ENCODE measurements at regions not wholly inside any gene's neighbourhood (a gene's known extent, or its start where the extent isn't known, plus 50 kb on each side); places are given as distances from the start of the nearest gene placed in this dataset.

- no peaks in the 10 kb centered on the region for H3K4me1 Mint-ChIP-seq (ENCODE audit: low read depth)
- no peak overlapping the region for H3K4me3 Mint-ChIP-seq
- intact Hi-C loops (cut with micrococcal nuclease): no loop called here
- POLR2A ChIA-PET: interaction anchor here (0.6 kb wide), 1 partner anchor 446 kb away, joined by 3 read pairs; no protein-coding TSS in a partner anchor
- H3K9me3 Mint-ChIP-seq: peaks cover 2% of the 10 kb centered on the region
- peaks cover 4% of the 10 kb centered on the region for H3K27me3 Mint-ChIP-seq
- CTCF ChIA-PET: no interaction called here
- no peaks in the 10 kb centered on the region for H3K36me3 Mint-ChIP-seq (ENCODE audit: low read depth)
- ATAC-seq (no peak), DNase-seq (no peak)
- no peak for TF ChIP-seq CTCF (IDR thresholded peaks at IDR 0.05)
- H3K27ac Mint-ChIP-seq: no peak overlapping the region
Observed at GRCh38 chr5:61245486-61245885, 83.2 kb upstream of the SMIM15 start.

GRCh38 chr5:61245936-61246335 lies 83.7 kb upstream of the SMIM15 start:
- ATAC-seq (no peak), DNase-seq (no peak)
- H3K4me3 Mint-ChIP-seq: no peak overlapping the region
- peaks cover 2% of the 10 kb centered on the region for H3K9me3 Mint-ChIP-seq
- no peak overlapping the region for H3K27ac Mint-ChIP-seq
- TF ChIP-seq CTCF (IDR thresholded peaks at IDR 0.05): no peak
- ChIA-PET CTCF (no interaction called here), POLR2A (no interaction called here)
- intact Hi-C loops (cut with micrococcal nuclease): no loop called here
- H3K36me3 Mint-ChIP-seq (ENCODE audit: low read depth): no peaks in the 10 kb centered on the region
- peaks cover 4% of the 10 kb centered on the region for H3K27me3 Mint-ChIP-seq
- H3K4me1 Mint-ChIP-seq (ENCODE audit: low read depth): no peaks in the 10 kb centered on the region

GRCh38 chr5:61246768-61247307 lies 84.6 kb upstream of the SMIM15 start:
- no peaks in the 10 kb centered on the region for H3K36me3 Mint-ChIP-seq (ENCODE audit: low read depth)
- TF ChIP-seq CTCF (IDR thresholded peaks at IDR 0.05): no peak
- H3K27me3 Mint-ChIP-seq: no peaks in the 10 kb centered on the region
- DNase-seq (no peak), ATAC-seq (no peak)
- no peak overlapping the region for H3K4me3 Mint-ChIP-seq
- POLR2A ChIA-PET: no interaction called here
- CTCF ChIA-PET: no interaction called here
- H3K27ac Mint-ChIP-seq: no peak overlapping the region
- no peaks in the 10 kb centered on the region for H3K4me1 Mint-ChIP-seq (ENCODE audit: low read depth)
- H3K9me3 Mint-ChIP-seq: peaks cover 2% of the 10 kb centered on the region
- intact Hi-C loops (cut with micrococcal nuclease): no loop called here

GRCh38 chr5:61251874-61252642 lies 80.0 kb upstream of the ZSWIM6 start:
- intact Hi-C loops (cut with micrococcal nuclease): no loop called here
- no peak overlapping the region for H3K4me3 Mint-ChIP-seq

More at GRCh38 chr5:61251874-61252642, 80.0 kb upstream of the ZSWIM6 start:
- no peak for ATAC-seq
- H3K27me3 Mint-ChIP-seq: peaks cover 6% of the 10 kb centered on the region
- ChIA-PET CTCF (no interaction called here), POLR2A (no interaction called here)
- no peak for DNase-seq
- peaks cover 2% of the 10 kb centered on the region for H3K9me3 Mint-ChIP-seq
- no peaks in the 10 kb centered on the region for H3K4me1 Mint-ChIP-seq (ENCODE audit: low read depth)
- TF ChIP-seq CTCF (IDR thresholded peaks at IDR 0.05): no peak
- H3K36me3 Mint-ChIP-seq (ENCODE audit: low read depth): no peaks in the 10 kb centered on the region
- no peak overlapping the region for H3K27ac Mint-ChIP-seq
